GM23338 (cell line): ENCODE measurements at regions not wholly inside any gene's neighbourhood (a gene's known extent, or its start where the extent isn't known, plus 50 kb on each side); places are given as distances from the start of the nearest gene placed in this dataset.

Experiments used
- ATAC-seq: fragments of 200-7000 bp; cut with Tn5 transposase; 3 replicates; pipeline ENCODE4 v1.9.1; 2020
- DNase-seq: peaks from one replicate; pipeline ENCODE4 v3.0.0-alpha.2; 2015; ENCODE audit warnings: low spot score
- H2AFZ ChIP-seq: fragments of 200-600 bp; sonication (generic); 2 replicates; pipeline ENCODE4 v1.8.0; 2016; ENCODE audit warnings: antibody characterized with exemption, mild to moderate bottlenecking, moderate library complexity
- H3F3A ChIP-seq: fragments of 200-600 bp; sonication (generic); replicated peaks from 2 replicates; pipeline ENCODE4 v1.8.0; 2017; ENCODE audit warnings: antibody characterized with exemption, mixed run types, low read depth
- H3K27ac ChIP-seq: fragments of 200-600 bp; sonication (generic); 2 replicates; pipeline ENCODE4 v1.6.1; 2016; ENCODE audit warnings: low read depth
- H3K27me3 ChIP-seq: fragments of 200-600 bp; sonication (generic); 2 replicates; pipeline ENCODE4 v1.8.0; 2016; ENCODE audit warnings: mild to moderate bottlenecking, mixed run types, moderate library complexity; ENCODE audit not compliant: insufficient read depth
- H3K36me3 ChIP-seq: fragments of 200-600 bp; sonication (generic); 2 replicates; pipeline ENCODE4 v1.8.0; 2016; ENCODE audit warnings: mild to moderate bottlenecking; ENCODE audit not compliant: insufficient read depth
- H3K4me1 ChIP-seq: fragments of 200-600 bp; sonication (generic); 2 replicates; pipeline ENCODE4 v1.8.0; 2016; ENCODE audit warnings: mild to moderate bottlenecking, moderate library complexity; ENCODE audit not compliant: insufficient read depth
- H3K4me2 ChIP-seq: fragments of 200-600 bp; sonication (generic); 2 replicates; pipeline ENCODE4 v1.7.1; 2017; ENCODE audit warnings: mixed run types
- H3K4me3 ChIP-seq: fragments of 200-600 bp; sonication (generic); 2 replicates; pipeline ENCODE4 v1.6.1; 2016; ENCODE audit warnings: mixed run types
- H3K79me2 ChIP-seq: fragments of 200-600 bp; sonication (generic); replicated peaks from 2 replicates; pipeline ENCODE4 v1.8.0; 2017; ENCODE audit warnings: mild to moderate bottlenecking; ENCODE audit not compliant: insufficient read depth
- H3K9me2 ChIP-seq: fragments of 200-600 bp; sonication (generic); 2 replicates; pipeline ENCODE4 v1.8.0; 2017; ENCODE audit not compliant: insufficient read depth
- H4K20me1 ChIP-seq: fragments of 200-600 bp; sonication (generic); replicated peaks from 2 replicates; pipeline ENCODE4 v1.8.0; 2017; ENCODE audit warnings: mild to moderate bottlenecking; ENCODE audit not compliant: insufficient read depth
- H3K27ac Mint-ChIP-seq: 2 replicates; pipeline ENCODE4 v1.8.0; 2020; ENCODE audit warnings: inconsistent platforms, mild to moderate bottlenecking, moderate library complexity, mixed read lengths
- H3K27me3 Mint-ChIP-seq: 3 replicates; pipeline ENCODE4 v1.8.0; 2022; ENCODE audit warnings: low read depth, mild to moderate bottlenecking, moderate library complexity, mixed read lengths, inconsistent platforms; ENCODE audit not compliant: insufficient read depth, poor library complexity
- H3K36me3 Mint-ChIP-seq: 3 replicates; pipeline ENCODE4 v1.8.0; 2021; ENCODE audit warnings: low read depth, mild to moderate bottlenecking, inconsistent platforms, moderate library complexity, mixed read lengths
- H3K4me1 Mint-ChIP-seq: 3 replicates; pipeline ENCODE4 v1.8.0; 2020; ENCODE audit warnings: mild to moderate bottlenecking, inconsistent platforms, mixed read lengths
- H3K4me3 Mint-ChIP-seq: 3 replicates; pipeline ENCODE4 v1.8.0; 2021; ENCODE audit warnings: moderate library complexity, mild to moderate bottlenecking, inconsistent platforms, mixed read lengths
- H3K9me3 Mint-ChIP-seq: 3 replicates; pipeline ENCODE4 v1.8.0; 2020; ENCODE audit warnings: moderate library complexity, mild to moderate bottlenecking, inconsistent platforms, mixed read lengths
- CREB1 ChIP-seq: fragments of 250-450 bp; sonication (Bioruptor Pico); IDR thresholded peaks from 2 replicates; pipeline ENCODE4 v1.5.0; 2020; ENCODE audit warnings: low read depth, mild to moderate bottlenecking, moderate library complexity
- EZH2 ChIP-seq: fragments of 200-600 bp; sonication (generic); IDR thresholded peaks from one replicate; pipeline ENCODE4 v1.8.0; 2017; ENCODE audit warnings: antibody characterized with exemption, mild to moderate bottlenecking, low read depth; ENCODE audit not compliant: unreplicated experiment
- EZH2phosphoT487 ChIP-seq: fragments of 200-600 bp; sonication (generic); IDR thresholded peaks from one replicate; pipeline ENCODE4 v1.8.1; 2018; ENCODE audit warnings: antibody characterized with exemption; ENCODE audit not compliant: unreplicated experiment
- NANOG ChIP-seq: IDR thresholded peaks from 2 replicates; pipeline ENCODE4 v1.6.1; 2016; ENCODE audit warnings: antibody characterized with exemption, borderline replicate concordance
- POLR2AphosphoS5 ChIP-seq: IDR thresholded peaks from 2 replicates; pipeline ENCODE4 v1.6.1; 2016; ENCODE audit warnings: antibody characterized with exemption, low read depth
- REST ChIP-seq: IDR thresholded peaks from one replicate; pipeline ENCODE4 v1.6.1; 2018; ENCODE audit warnings: antibody characterized with exemption; ENCODE audit not compliant: unreplicated experiment
- STAT1 ChIP-seq: IDR thresholded peaks from one replicate; pipeline ENCODE4 v1.6.1; 2016; ENCODE audit warnings: antibody characterized with exemption; ENCODE audit not compliant: unreplicated experiment
- ZNF114 ChIP-seq: fragments of 250-450 bp; sonication (Bioruptor Pico); IDR thresholded peaks from 2 replicates; pipeline ENCODE4 v1.5.0; 2020; ENCODE audit warnings: mild to moderate bottlenecking, moderate library complexity
- ZNF331 ChIP-seq: fragments of 250-450 bp; sonication (Bioruptor Pico); IDR thresholded peaks from 2 replicates; pipeline ENCODE4 v1.5.0; 2020; ENCODE audit warnings: low read depth, mild to moderate bottlenecking, moderate library complexity
- TF ChIP-seq, protein P1 (sequence below): fragments of 250-450 bp; sonication (Bioruptor Pico); IDR thresholded peaks from 2 replicates; pipeline ENCODE4 v1.5.0; 2020; ENCODE audit warnings: mild to moderate bottlenecking, moderate library complexity
- TF ChIP-seq, protein P2 (sequence below): IDR thresholded peaks from 2 replicates; pipeline ENCODE4 v1.6.1; 2016; ENCODE audit warnings: antibody characterized with exemption

DNA sequence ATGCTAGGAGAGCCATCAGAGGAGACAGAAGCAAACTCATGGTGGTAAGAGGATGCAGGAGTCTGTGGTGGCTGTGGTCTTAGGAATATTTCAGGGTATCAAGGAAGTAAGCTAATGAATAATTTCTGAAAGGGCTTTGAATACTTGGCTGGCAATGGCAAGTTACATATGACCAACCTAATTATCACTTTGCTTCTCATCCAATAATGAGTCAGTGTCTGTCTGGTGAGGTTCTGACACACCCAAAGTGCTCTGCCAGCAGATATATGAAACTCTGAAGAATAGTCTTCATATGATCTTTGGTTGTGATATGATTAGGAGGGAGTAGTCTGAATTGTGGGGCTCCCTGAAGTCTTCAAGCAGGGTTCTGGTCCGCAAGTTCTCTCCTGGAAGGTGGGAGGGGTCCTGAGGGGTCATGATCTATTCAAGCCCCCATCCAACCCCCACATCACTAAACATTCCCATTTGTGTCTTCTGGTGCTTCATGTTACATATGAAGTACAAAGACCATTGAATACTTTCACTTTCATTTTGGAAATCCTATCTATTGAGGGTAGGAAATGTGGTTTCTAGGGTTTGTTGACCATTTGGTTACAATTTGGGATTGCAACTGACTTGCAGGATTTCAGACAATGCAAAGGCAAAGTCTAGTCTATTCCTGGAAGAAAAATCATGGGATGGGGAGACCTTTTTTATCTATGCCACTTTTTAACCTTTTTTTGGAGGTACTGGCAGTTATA is 199.9 kb upstream of the CDKN2B start (continued):
- TF ChIP-seq REST, result no peak

DNA sequence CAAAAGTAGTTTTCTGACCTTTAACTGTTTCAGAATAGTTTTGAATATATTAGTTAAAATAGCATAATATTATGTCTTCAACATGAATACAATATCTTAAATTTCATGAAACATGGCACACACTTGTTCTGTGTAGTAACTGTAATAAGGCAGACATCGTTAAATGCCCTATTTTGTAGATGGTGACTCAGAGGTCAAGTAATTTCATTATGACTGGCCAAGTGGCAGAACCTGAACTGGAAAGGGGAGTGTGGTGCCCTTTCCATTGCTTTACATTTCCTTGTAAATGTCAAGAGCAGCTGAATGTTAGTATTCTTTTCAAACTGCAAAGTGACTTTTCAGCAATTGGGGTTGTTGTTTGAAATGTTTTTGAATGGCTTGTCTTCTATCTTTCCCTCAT is 201.2 kb upstream of the CDKN2B start:
- Mint-ChIP-seq H3K27me3 (no peaks in the 10 kb centered on the region), H3K9me3 (no peaks in the 10 kb centered on the region), H3K4me3 (no peak overlapping the region), H3K36me3 (no peaks in the 10 kb centered on the region), H3K27ac (no peak overlapping the region), H3K4me1 (no peaks in the 10 kb centered on the region)
- H3K9me2 ChIP-seq, result no peaks in the 10 kb centered on the region
- no peak overlapping the region for H3K27ac ChIP-seq
- H3K4me2 ChIP-seq, result no peak overlapping the region
- ATAC-seq (no peak), DNase-seq (no peak)
- H3F3A ChIP-seq, result no peaks in the 10 kb centered on the region
- H2AFZ ChIP-seq, result no peak overlapping the region
- no peaks in the 10 kb centered on the region for H3K4me1 ChIP-seq
- H3K27me3 ChIP-seq, result no peaks in the 10 kb centered on the region
- no peaks in the 10 kb centered on the region for H4K20me1 ChIP-seq
- no peaks in the 10 kb centered on the region for H3K79me2 ChIP-seq
- H3K36me3 ChIP-seq, result no peaks in the 10 kb centered on the region
- no peak overlapping the region for H3K4me3 ChIP-seq
- TF ChIP-seq STAT1 (no peak), REST (no peak), CREB1 (CRISPR knock-in tag) (no peak), EZH2 (no peak), ZNF331 (CRISPR knock-in tag) (no peak), ZNF114 (CRISPR knock-in tag) (no peak), NANOG (no peak), EZH2phosphoT487 (no peak), POLR2AphosphoS5 (no peak)
- TF ChIP-seq, protein P1, sequence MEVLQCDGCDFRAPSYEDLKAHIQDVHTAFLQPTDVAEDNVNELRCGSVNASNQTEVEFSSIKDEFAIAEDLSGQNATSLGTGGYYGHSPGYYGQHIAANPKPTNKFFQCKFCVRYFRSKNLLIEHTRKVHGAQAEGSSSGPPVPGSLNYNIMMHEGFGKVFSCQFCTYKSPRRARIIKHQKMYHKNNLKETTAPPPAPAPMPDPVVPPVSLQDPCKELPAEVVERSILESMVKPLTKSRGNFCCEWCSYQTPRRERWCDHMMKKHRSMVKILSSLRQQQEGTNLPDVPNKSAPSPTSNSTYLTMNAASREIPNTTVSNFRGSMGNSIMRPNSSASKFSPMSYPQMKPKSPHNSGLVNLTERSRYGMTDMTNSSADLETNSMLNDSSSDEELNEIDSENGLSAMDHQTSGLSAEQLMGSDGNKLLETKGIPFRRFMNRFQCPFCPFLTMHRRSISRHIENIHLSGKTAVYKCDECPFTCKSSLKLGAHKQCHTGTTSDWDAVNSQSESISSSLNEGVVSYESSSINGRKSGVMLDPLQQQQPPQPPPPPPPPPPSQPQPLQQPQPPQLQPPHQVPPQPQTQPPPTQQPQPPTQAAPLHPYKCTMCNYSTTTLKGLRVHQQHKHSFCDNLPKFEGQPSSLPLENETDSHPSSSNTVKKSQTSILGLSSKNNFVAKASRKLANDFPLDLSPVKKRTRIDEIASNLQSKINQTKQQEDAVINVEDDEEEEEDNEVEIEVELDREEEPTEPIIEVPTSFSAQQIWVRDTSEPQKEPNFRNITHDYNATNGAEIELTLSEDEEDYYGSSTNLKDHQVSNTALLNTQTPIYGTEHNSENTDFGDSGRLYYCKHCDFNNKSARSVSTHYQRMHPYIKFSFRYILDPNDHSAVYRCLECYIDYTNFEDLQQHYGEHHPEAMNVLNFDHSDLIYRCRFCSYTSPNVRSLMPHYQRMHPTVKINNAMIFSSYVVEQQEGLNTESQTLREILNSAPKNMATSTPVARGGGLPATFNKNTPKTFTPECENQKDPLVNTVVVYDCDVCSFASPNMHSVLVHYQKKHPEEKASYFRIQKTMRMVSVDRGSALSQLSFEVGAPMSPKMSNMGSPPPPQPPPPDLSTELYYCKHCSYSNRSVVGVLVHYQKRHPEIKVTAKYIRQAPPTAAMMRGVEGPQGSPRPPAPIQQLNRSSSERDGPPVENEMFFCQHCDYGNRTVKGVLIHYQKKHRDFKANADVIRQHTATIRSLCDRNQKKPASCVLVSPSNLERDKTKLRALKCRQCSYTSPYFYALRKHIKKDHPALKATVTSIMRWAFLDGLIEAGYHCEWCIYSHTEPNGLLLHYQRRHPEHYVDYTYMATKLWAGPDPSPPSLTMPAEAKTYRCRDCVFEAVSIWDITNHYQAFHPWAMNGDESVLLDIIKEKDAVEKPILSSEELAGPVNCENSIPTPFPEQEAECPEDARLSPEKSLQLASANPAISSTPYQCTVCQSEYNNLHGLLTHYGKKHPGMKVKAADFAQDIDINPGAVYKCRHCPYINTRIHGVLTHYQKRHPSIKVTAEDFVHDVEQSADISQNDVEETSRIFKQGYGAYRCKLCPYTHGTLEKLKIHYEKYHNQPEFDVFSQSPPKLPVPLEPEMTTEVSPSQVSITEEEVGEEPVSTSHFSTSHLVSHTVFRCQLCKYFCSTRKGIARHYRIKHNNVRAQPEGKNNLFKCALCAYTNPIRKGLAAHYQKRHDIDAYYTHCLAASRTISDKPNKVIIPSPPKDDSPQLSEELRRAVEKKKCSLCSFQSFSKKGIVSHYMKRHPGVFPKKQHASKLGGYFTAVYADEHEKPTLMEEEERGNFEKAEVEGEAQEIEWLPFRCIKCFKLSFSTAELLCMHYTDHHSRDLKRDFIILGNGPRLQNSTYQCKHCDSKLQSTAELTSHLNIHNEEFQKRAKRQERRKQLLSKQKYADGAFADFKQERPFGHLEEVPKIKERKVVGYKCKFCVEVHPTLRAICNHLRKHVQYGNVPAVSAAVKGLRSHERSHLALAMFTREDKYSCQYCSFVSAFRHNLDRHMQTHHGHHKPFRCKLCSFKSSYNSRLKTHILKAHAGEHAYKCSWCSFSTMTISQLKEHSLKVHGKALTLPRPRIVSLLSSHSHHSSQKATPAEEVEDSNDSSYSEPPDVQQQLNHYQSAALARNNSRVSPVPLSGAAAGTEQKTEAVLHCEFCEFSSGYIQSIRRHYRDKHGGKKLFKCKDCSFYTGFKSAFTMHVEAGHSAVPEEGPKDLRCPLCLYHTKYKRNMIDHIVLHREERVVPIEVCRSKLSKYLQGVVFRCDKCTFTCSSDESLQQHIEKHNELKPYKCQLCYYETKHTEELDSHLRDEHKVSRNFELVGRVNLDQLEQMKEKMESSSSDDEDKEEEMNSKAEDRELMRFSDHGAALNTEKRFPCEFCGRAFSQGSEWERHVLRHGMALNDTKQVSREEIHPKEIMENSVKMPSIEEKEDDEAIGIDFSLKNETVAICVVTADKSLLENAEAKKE, result no peak
- TF ChIP-seq, protein P2, sequence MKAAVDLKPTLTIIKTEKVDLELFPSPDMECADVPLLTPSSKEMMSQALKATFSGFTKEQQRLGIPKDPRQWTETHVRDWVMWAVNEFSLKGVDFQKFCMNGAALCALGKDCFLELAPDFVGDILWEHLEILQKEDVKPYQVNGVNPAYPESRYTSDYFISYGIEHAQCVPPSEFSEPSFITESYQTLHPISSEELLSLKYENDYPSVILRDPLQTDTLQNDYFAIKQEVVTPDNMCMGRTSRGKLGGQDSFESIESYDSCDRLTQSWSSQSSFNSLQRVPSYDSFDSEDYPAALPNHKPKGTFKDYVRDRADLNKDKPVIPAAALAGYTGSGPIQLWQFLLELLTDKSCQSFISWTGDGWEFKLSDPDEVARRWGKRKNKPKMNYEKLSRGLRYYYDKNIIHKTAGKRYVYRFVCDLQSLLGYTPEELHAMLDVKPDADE, result no peak
